GM21526 (cell line): ENCODE measurements at regions not wholly inside any gene's neighbourhood (a gene's known extent, or its start where the extent isn't known, plus 50 kb on each side); places are given as distances from the start of the nearest gene placed in this dataset.

Source experiments
- ATAC-seq: cut with Tn5 transposase; IDR thresholded peaks from one replicate; pipeline ENCODE4 v1.9.1; 2021; ENCODE audit warnings: moderate library complexity; ENCODE audit not compliant: unreplicated experiment, low FRiP score

- no peak for ATAC-seq
These were observed 262.2 kb downstream of the AJAP1 start for GRCh38 chr1:4916610-4917009.

DNA sequence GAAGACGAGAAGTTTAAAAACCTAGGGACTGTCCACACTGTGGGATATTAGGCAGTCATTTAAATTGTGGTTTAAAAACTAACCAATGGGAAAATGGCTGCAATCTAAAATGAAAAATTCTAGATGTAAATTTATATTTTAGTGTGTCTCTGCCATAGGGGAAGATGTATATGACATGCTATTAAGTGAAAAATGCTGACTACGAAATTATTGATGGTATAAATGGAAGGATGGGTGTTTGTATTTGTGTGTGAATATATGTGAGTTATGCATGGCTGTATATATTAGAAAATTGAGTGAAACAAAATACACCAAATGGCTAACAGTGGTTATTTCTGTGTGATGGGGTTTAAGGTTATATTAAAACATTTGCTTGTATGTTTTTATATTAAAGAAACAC is 260.7 kb downstream of the AJAP1 start:
- ATAC-seq = no peak

DNA sequence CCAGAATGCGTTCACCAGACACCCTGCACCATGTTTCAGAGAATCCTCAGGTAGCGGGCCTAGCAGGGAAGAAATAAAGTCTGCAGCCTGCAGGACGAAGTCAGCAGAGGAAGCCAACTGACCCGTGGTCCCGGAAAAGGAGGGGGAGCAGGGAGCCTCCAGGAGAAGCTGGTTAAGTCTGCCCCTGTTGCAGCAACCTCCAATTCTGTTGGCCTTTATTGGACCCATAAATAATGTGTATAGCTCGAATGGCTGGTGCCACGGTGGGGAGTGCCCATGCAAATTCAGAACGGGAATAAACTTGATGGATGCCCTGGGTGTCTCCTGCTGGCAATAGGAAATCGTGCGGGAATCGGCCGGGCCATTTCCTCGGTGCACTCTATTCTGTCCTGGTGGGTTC is 254.1 kb downstream of the AJAP1 start:
- ATAC-seq = no peak

GRCh38 chr1:4894566-4894965 is 240.2 kb downstream of the AJAP1 start:
- no peak for ATAC-seq

- no peak for ATAC-seq
These were observed 226.2 kb downstream of the AJAP1 start for GRCh38 chr1:4880626-4881025.

DNA sequence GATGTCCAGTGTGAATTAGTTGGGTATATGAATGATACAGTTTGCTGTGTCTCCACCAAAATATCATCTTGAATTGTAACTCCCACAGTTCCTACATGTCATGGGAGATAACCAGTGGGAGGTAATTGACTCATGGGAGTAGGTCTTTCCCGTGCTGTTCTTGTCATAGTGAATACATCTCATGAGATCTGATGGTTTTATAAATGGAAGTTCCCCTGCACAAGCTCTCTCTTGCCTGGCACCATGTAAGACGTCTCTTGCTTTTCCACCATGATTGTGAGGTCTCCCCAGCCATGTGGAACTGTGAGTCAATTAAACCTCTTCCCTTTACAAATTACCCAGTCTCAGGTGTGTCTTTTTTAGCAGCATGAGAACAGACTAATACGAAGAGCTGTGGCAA is 223.0 kb downstream of the AJAP1 start:
- ATAC-seq = no peak

GRCh38 chr1:4871373-4871772 is 217.0 kb downstream of the AJAP1 start:
- no peak for ATAC-seq

DNA sequence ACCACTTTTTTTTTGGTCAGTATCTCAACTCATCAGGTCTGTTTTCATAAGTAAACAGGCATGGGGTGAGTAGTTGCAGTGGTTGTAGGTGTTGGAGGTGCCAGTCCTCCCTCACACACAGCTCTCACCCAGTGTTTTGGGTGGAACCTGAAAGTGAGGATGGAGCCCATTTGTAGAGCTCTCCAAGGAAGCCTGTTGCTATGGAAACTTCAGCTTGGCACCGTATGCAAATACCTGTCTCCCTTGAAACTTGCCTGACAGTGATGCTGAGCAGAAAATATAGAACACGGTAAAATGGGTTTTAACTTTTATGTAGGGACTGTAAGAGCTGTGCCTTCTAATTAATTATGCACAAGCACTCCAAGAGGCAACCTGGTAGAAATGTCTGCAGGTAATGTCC is 214.1 kb downstream of the AJAP1 start:
- no peak for ATAC-seq

DNA sequence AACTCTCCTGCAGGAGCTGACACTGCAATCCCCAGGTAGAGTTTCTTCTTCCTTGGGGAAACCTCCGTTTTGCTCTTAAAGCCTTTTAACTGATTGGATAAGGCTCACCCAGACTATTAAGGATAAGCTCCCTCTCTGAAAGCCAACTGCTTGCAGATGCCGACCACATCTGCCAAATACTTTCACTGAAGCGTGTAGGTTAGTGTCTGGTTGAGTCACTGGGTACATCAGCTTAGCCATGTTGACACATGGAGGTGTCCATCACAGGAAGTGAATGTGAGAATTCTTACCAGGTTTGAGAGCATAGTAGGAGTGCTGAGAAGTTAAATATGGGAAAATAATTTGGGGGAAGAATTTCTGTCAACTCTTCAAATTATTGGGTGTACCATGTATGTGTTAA is 202.0 kb downstream of the AJAP1 start:
- no peak for ATAC-seq

DNA sequence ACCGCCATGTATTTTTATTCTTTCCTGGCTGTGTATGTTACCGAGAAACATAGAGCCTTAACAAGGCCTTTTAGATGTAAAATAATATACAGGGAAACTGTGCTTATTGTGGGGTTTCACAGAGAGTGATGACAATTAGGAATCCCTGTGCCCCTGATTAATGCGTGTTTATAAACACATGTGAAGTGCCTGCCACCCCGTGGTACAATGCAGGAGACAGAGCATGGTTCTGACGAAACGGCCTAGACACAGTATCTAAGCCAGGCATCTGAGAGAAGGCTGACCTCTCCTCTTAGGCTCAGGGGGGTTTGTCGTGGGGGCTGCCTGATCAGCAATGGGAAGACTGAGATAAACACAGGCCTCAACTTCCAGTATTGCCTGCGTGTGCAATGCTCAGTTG is 200.0 kb downstream of the AJAP1 start:
- ATAC-seq = no peak

DNA sequence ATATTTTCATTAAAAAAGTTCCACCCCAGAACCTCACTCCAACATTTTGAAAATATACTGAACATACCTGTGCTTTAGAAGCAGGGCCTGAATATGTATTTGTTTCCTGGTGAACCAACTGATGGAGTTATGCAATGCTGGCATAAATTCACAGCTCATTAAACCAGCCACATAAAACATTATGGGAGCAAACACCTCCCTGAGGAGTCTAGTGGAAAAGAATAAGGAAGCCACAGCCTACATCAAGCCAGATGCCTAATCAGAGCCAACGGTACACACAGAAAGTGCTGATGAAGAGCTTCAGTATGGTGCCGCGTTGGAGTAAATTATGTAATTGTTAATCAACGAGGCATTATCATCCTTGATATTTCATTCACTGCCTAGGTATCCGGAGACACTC is 199.5 kb downstream of the AJAP1 start:
- no peak for ATAC-seq

GRCh38 chr1:4851385-4852065 is 197.1 kb downstream of the AJAP1 start:
- ATAC-seq = no peak

- ATAC-seq = no peak
These were observed 194.0 kb downstream of the AJAP1 start for GRCh38 chr1:4848431-4848830.

- no peak for ATAC-seq
These were observed 193.3 kb downstream of the AJAP1 start for GRCh38 chr1:4847711-4848110.
